ENCODE measurements at regions not wholly inside any gene's neighbourhood (a gene's known extent, or its start where the extent isn't known, plus 50 kb on each side); places are given as distances from the start of the nearest gene placed in this dataset.
"Not testable (repeated sequence)": the region's sequence is repeated elsewhere in the genome, so short reads cannot be mapped to it uniquely, and the experiment has no call there.

- H3K4me3 ChIP-seq (ENCODE audit: low read depth, low read length): no peak overlapping the region
- TF ChIP-seq CTCF (IDR thresholded peaks at IDR 0.05; ENCODE audit: low read depth, low read length): no peak
These were observed 74.6 kb upstream of the CDK6 start for GRCh38 chr7:92910976-92911375.

- TF ChIP-seq CTCF (IDR thresholded peaks at IDR 0.05; ENCODE audit: low read depth, low read length): no peak
- H3K4me3 ChIP-seq (ENCODE audit: low read depth, low read length): no peak overlapping the region
These were observed 73.5 kb upstream of the CDK6 start for GRCh38 chr7:92909686-92910475.

DNA sequence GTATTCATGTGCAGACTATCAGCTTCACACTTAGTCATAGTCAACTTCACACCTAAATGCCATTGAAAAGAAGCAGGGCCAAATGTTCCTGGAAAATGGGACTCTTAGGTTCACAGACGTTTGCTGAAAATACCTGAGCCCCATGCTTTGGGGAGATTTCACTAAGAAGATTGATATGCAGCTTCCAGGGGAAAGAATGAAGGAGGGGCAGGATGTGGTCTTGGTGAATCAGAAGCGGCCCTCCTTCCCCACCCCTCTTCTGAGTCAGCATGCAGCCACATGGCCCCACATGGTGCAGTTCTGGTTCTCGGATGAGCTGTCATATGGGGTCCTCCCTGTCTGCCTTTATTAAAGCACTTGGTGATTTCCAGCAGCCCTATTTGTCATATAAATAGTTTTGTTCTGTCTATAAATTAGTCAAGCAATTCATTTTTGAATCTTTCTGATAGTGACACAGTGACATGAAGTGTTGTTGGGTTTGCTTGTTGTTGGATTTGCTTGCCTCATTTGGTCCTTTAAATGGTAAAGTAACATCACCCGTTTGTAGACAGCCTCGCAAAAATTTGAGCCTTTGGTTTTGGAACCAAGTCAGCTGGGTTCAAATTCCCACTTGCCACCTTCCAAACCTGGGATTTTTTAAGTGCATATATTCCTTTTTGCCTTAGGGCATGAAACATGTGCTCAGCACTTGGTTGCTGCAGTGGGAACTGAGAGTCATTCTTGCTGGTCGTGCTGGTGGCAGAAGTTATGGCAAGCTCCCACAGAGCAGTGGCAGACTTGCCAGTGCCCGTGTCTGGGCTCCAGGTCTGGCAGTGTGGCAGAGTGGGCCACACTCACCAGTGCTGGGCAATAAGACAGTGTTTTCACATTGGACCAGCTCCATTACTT, 68.1 kb upstream of the CDK6 start:
- no peak for TF ChIP-seq CTCF (IDR thresholded peaks at IDR 0.05; ENCODE audit: low read depth, low read length)
- no peak overlapping the region for H3K4me3 ChIP-seq (ENCODE audit: low read depth, low read length)

DNA sequence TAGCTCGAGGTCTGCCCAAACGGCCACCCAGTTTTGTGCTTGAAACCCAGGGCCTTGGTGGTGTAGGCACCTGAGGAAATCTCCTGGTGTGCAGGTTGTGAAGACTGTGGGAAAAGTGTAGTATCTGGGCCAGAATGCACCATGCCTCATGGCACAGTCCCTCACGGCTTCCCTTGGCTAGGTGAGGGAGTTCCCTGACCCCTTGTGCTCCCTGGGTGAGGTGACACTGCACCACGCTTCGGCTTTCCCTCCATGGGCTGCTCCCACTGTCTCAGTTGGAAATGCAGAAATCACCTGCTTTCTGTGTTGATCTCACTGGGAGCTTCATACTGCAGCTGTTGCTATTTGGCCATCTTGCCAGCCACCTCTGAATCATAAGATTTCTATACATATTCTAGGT, 62.4 kb upstream of the CDK6 start:
- TF ChIP-seq CTCF (IDR thresholded peaks at IDR 0.05; ENCODE audit: low read depth, low read length): no peak

GRCh38 chr7:92894857-92895256, 58.5 kb upstream of the CDK6 start:
- H3K4me3 ChIP-seq (ENCODE audit: low read depth, low read length): not testable (repeated sequence)

More for the DNA sequence above, 62.4 kb upstream of the CDK6 start:
- H3K4me3 ChIP-seq (ENCODE audit: low read depth, low read length): no peak overlapping the region

DNA sequence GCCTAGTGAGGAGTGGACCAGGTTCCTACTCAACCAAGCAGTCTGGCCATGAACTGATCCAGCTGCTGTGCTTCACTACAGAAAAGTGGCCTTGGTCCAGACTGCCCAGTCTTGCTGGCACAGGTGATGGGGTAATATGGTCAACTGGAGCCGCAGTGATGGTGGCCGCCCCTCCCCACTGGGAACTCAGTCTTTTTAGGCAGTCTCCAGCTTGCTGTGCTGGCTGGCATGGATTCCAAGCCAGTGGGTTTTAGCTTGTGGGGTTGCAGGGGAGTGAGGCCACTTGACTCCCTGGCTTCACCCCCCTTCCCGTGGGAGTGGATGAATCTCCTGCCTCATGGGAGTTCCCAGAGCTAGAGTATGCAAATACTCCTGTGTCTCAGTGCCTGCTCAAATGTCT, 52.7 kb upstream of the CDK6 start:
- H3K4me3 ChIP-seq (ENCODE audit: low read depth, low read length): no peak overlapping the region
- TF ChIP-seq CTCF (IDR thresholded peaks at IDR 0.05; ENCODE audit: low read depth, low read length): no peak

Data from WI38 (cell line).